GM19463 (cell line): ENCODE measurements at regions not wholly inside any gene's neighbourhood (a gene's known extent, or its start where the extent isn't known, plus 50 kb on each side); places are given as distances from the start of the nearest gene placed in this dataset.

ENCODE experiments used
- ATAC-seq: cut with Tn5 transposase; IDR thresholded peaks from one replicate; pipeline ENCODE4 v1.9.1; 2021; ENCODE audit warnings: mild to moderate bottlenecking, moderate library complexity; ENCODE audit not compliant: unreplicated experiment

- ATAC-seq = no peak
These were observed 271.1 kb upstream of the CLEC14A start for GRCh38 chr14:38526826-38527501.

GRCh38 chr14:38524636-38525509, 269.0 kb upstream of the CLEC14A start:
- ATAC-seq = no peak

DNA sequence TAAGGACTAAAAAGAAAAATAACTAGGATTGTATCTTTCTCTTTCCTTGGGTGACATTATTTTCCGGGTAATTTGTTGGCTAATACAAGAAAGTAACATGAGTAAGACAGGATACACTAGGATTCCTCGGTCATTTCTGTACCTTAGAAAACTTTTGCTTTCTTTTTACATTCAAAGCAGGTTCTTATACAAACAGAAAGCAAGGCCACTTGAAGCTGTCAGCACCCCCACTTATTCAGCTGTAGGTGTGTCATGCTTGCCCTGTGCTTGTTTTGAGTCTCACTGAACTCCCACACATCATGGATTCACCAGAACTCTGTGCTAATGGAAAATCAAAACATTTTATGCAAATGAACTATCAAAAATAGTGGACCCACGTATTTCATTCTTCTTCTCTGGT, 266.8 kb upstream of the CLEC14A start:
- ATAC-seq = peak; percentile 69

DNA sequence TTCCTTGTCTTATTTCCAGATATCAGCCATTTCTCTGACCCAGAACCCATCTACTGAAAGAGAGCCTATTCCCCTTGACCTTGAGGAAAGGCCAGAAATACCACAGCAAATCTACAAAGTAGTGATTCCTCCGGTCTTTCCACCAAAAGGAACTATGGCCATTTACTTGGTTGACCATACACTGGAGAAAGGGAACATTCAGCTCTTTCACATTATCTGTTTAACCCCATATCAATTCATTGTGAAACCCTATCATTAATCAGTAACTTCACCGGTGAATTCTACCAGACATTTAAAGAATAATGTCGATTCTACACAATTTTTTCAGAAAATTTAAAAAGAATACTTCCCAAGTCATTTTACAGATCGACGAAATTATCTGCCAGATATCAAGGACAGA, 265.7 kb upstream of the CLEC14A start:
- ATAC-seq = no peak

DNA sequence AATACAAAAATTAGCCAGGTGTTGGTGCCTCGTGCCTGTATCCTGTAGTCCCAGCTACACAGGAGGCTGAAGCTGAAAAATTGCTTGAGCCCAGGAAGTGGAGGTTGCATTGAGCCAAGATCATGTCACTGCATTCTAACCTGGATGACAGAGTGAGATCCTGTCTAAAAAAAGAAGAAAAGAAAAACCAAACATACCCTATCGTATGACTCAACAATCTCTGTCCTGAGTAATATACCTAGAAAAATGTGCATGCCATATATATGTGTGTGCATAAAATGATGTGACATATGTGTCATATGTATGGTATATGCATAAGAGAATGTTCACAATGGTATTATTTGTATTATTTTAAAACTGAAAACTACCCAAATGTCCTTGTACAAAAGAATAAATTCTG, 261.5 kb upstream of the CLEC14A start:
- ATAC-seq = no peak

DNA sequence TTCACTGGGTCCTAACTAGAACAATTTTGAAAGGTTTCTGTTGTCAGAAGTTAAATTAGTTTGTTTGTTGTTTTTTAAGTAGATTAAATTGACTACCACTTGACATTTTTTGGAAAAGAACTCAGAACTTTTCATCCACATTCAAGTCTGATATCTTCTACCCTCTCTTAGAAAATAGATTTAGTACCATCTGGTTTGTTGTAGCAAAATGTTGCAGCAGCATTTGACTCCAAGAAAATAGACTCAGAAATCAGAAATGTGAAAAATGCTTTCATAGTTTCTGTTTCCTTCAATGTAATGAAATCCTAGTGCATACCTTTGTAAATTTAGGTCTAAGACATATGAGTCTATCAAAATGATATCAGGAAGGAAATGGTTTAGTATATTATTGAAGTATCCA, 256.3 kb upstream of the CLEC14A start:
- no peak for ATAC-seq

GRCh38 chr14:38507299-38507698, 251.4 kb upstream of the CLEC14A start:
- no peak for ATAC-seq

GRCh38 chr14:38505973-38506249, 250.0 kb upstream of the CLEC14A start:
- ATAC-seq = no peak

DNA sequence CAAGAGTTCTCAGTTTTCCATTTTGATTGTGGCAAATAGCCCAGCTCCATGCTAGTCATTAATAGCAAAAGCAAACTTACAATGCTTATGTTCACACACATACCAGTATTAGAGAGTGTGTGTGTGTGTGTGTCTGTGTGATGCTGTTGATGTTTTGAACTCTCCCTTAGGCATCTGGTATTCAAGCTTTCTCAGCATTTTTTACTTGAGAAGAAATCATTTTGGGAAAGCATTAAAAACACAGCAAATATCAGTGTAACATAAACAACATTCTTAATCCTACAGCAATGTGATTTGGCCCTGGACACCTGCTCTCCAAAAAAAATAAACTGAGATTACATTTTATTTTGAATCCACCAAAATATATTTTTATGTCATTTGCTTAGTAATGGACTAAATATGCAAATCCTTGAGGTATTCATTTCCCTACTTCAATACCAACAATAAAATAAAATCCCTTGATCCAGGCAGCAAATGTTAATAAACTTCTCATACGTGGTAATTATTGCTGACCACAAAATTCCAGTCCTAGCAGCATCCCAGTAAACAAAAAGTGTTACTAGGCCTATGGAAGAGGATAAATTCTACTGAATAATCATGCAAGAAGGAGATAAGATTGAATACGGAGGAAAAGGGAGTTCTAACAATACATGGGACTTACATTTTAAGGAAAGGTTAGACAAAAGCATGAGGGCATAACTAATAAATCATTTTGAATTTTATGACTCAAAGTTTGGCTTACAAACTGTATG, 249.5 kb upstream of the CLEC14A start:
- no peak for ATAC-seq

GRCh38 chr14:38504175-38504574, 248.3 kb upstream of the CLEC14A start:
- no peak for ATAC-seq

DNA sequence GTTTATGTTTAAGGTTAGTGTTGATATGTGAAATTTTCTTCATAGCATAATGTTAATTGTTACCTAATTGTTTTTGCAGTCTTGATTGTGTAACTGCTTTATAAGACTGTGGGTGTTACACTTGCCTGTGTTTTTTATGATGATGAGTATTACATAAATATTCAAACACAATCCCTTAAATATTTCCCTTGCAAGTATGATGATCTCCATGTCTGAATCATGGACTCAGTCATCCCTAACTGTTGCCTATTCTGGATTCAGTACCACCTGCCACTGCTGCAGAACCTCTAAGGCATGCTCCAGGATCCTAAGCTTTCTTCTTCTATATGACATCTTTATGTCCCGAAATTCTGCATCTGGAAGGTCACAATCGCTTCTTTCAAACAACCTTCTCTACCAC, 246.3 kb upstream of the CLEC14A start:
- ATAC-seq = no peak

DNA sequence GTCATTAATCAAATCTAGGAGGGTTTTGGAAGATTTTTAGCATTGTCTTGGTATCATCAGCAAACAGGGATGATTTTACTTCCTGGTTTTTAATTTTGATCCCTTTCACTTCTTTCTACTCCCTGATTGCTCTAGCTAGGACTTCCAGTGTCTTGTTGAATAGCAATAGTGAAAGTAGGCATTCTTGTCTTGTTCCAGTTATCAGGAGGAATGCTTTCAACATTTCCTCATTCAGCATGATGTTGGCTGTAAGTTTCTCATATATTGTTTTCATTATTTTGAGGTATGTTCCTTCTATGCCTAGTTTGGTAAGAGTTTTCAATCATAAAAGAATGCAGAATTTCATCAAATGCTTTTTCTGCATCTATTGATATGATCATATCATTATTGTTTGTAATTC, 244.2 kb upstream of the CLEC14A start:
- ATAC-seq = no peak

GRCh38 chr14:38496092-38496491, 240.2 kb upstream of the CLEC14A start:
- ATAC-seq = no peak

DNA sequence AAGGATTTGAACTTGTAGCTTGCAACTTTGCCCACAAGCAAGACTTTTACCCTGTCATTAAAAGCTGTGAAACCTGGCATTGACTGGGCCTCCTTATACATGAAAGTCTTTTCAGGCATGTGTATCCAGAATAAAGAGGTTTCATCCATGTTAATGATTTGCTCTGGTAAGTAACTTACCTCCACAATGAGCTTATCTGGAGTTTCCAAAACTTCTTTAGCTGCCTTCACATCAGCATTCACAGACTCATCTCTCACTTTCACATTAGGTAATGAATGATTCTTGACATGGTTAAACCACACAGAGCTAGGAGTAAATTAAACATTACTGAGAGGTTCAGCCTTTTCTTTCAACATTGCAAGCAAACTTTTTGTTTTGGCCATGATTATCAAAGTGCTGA, 234.4 kb upstream of the CLEC14A start:
- ATAC-seq = peak; percentile 94

DNA sequence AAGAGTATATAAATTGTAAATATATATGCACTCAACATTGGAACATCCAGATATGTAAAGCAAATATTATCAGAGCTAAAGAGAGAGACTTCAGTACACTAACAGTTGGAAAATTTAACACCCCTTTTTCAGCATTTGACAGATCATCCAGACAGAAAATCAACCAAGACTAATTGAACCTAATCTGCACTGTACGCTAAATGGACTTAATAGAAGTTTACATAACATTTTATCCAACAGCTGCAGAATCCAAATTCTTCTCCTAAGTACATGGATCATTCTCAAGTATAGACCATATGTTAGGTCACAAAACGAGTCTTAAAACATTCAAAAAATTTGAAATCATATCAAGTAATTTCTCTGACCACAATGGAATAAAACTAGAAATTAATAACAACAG, 229.1 kb upstream of the CLEC14A start:
- ATAC-seq = no peak

GRCh38 chr14:38481952-38482678, 226.2 kb upstream of the CLEC14A start:
- ATAC-seq = no peak

- ATAC-seq = no peak
These were observed 213.3 kb upstream of the CLEC14A start for GRCh38 chr14:38469156-38469555.

DNA sequence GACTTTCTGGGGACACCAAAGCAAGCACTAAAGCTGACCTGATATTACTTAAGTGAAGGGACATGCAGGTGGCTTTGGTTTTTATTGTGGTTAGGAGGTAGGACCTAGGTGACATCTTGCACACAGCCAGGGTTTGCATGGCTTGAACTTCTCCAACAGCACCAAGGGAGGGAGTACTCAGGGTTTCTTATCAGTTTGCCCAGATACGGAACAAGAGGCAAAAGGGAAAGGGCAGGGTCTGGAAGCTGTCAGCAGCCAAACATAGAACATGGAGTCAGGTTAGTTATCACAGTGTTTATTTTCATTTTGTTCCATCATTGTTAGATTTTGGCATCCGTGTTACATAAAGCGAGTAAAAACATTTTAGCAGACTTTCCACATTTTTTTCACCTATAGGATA, 186.3 kb upstream of the CLEC14A start:
- no peak for ATAC-seq

GRCh38 chr14:38432186-38432585, 176.3 kb upstream of the CLEC14A start:
- ATAC-seq = no peak

DNA sequence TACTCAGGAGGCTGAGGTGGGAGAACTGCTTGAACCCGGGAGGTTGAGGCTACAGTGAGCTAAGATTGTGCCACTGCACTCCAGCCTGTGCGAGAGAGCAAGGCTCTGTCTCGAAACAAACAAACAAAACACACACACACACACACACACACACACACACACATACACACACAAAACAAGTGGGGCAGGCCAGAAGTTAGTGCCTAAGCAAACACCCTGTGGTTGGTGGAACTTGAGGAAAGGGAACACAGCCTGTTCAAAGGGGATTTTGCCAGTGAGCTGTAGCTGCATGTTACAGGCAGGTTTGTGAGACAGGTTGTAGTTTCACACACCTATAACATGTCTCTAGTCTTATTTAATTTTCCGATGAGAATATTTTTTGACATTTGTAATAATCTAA, 175.3 kb upstream of the CLEC14A start:
- ATAC-seq = no peak

GRCh38 chr14:38430522-38430921, 174.6 kb upstream of the CLEC14A start:
- no peak for ATAC-seq
